Transverse colon (tissue), 4 donors: ENCODE measurements at regions not wholly inside any gene's neighbourhood (a gene's known extent, or its start where the extent isn't known, plus 50 kb on each side); places are given as distances from the start of the nearest gene placed in this dataset.

Experiments
- DNase-seq: peaks from one replicate; pipeline ENCODE4 v3.0.0-alpha.2; 2019
- H3K27ac ChIP-seq, 4 donors: fragments of 200-600 bp; sonication (generic); 2 replicates each; pipeline ENCODE4 v1.5.1; 2016 to 2018; ENCODE audit warnings: inconsistent platforms in 4 of 4
- H3K27me3 ChIP-seq: fragments of 200-600 bp; sonication (generic); 2 replicates; pipeline ENCODE4 v1.5.1; 2017; ENCODE audit warnings: inconsistent platforms
- H3K36me3 ChIP-seq, 4 donors: fragments of 200-600 bp; sonication (generic); 2 replicates each; pipeline ENCODE4 v1.5.1; 2017 to 2019; ENCODE audit warnings: inconsistent platforms in 4 of 4
- H3K4me1 ChIP-seq, 4 donors: fragments of 200-600 bp; sonication (generic); 2 replicates each; pipeline ENCODE4 v1.5.1; 2017 to 2020; ENCODE audit warnings: inconsistent platforms in 4 of 4
- H3K4me3 ChIP-seq, 4 donors: fragments of 200-600 bp; sonication (generic); 1 replicate in 1 of 4; 2 replicates in 3 of 4; pipeline versions ENCODE4 v1.5.1 to v1.6.1; 2017 to 2019; ENCODE audit warnings: inconsistent platforms in 4 of 4
- H3K9me3 ChIP-seq, 2 donors: fragments of 200-600 bp; sonication (generic); 2 replicates each; pipeline ENCODE4 v1.5.1; 2017 to 2019; ENCODE audit warnings: inconsistent platforms in 2 of 2
- CTCF ChIP-seq, 5 experiments: fragments of 200-600 bp in 3 of 5; fragments of 450-650 bp in 2 of 5; sonication (generic) in 3 of 5; IDR thresholded peaks; 1 replicate in 2 of 5; 2 replicates in 3 of 5; pipeline ENCODE4 v1.5.1; 2016 to 2017; ENCODE audit warnings: antibody characterized with exemption in 5 of 5, inconsistent platforms in 3 of 5, mild to moderate bottlenecking in 2 of 5, moderate library complexity in 1 of 5
- EP300 ChIP-seq: sonication (generic); formaldehyde crosslinking; IDR thresholded peaks from one replicate; pipeline ENCODE4 v1.6.1; 2017; ENCODE audit warnings: antibody characterized with exemption, low read depth
- POLR2A ChIP-seq: fragments of 450-650 bp; IDR thresholded peaks from one replicate; pipeline ENCODE4 v1.6.1; 2016; ENCODE audit warnings: antibody characterized with exemption, mild to moderate bottlenecking, moderate library complexity
- POLR2AphosphoS5 ChIP-seq, 3 donors: sonication (generic); formaldehyde crosslinking; IDR thresholded peaks; one replicate each; pipeline ENCODE4 v1.6.1; 2016; ENCODE audit warnings: antibody characterized with exemption in 3 of 3
- WGBS, 2 donors: methylation state at CpG; one replicate each; pipeline ENCODE4 v1.1.5; 2018; ENCODE audit warnings: low coverage in 1 of 2; 5-methylcytosine and 5-hydroxymethylcytosine counted together
- in situ Hi-C, 4 donors: fragments of 200-750 bp; cut with MboI; loops; one replicate each; pipeline versions ENCODE4 v1.15.0 to v1.15.1; 2017; ENCODE audit warnings: low sequenced_read_pairs in 3 of 4, low pct_ligation_motif_present in 1 of 4, low pct_unique_long_range_greater_than_20kb in 1 of 4
- intact Hi-C: fragments of 100-400 bp; cut with DNase I; formaldehyde crosslinking; loops from one replicate; pipeline ENCODE4 v1.15.1; 2023; ENCODE audit warnings: low total_unique reads

GRCh38 chr11:119831011-119831410 is 102.0 kb upstream of the NECTIN1 start:
- H3K4me1 ChIP-seq: peaks cover 0 to 11% (median 7%) of the 10 kb centered on the region in 4 donors
- H3K9me3 ChIP-seq: no peaks in the 10 kb centered on the region
- no peak for DNase-seq
- H3K4me3 ChIP-seq: no peak overlapping the region
- intact Hi-C loops (loop anchor here (10.0 kb wide), 1 partner anchor 186 kb away; no protein-coding TSS in a partner anchor), in situ Hi-C loops (no loop called here)
- no peaks in the 10 kb centered on the region for H3K36me3 ChIP-seq
- 86% methylated on average over 7 of the region's 7 CpGs; no CpG with 5 or more reads in 1 of the 2 donors for WGBS, 2 donors
- H3K27me3 ChIP-seq: no peaks in the 10 kb centered on the region
- no peak for TF ChIP-seq POLR2AphosphoS5 (IDR thresholded peaks at IDR 0.05)
- TF ChIP-seq EP300: no peak
- TF ChIP-seq CTCF (IDR thresholded peaks at IDR 0.05): no peak
- TF ChIP-seq POLR2A: no peak
- no peak overlapping the region for H3K27ac ChIP-seq

- intact Hi-C loops (loop anchor here (10.0 kb wide), 1 partner anchor 186 kb away; no protein-coding TSS in a partner anchor), in situ Hi-C loops (no loop called here)
- H3K9me3 ChIP-seq: no peaks in the 10 kb centered on the region
- TF ChIP-seq EP300: no peak
- TF ChIP-seq POLR2AphosphoS5 (IDR thresholded peaks at IDR 0.05): no peak
- TF ChIP-seq CTCF (IDR thresholded peaks at IDR 0.05): no peak
- no peaks in the 10 kb centered on the region for H3K27me3 ChIP-seq
- H3K4me3 ChIP-seq: no peak overlapping the region
- no peaks in the 10 kb centered on the region for H3K36me3 ChIP-seq
- DNase-seq: no peak
- no peak overlapping the region for H3K27ac ChIP-seq
- peaks cover 0 to 11% (median 7%) of the 10 kb centered on the region in 4 donors for H3K4me1 ChIP-seq
- 80 to 88% methylated on average over 2 to 6 of the region's 6 CpGs for WGBS, 2 donors
These were observed 101.4 kb upstream of the NECTIN1 start for GRCh38 chr11:119830400-119830799.

- 69 to 76% methylated on average over 2 to 3 of the region's 3 CpGs for WGBS, 2 donors
- DNase-seq: no peak
- H3K27me3 ChIP-seq: no peaks in the 10 kb centered on the region
- H3K36me3 ChIP-seq: no peaks in the 10 kb centered on the region
- in situ Hi-C loops: no loop called here
- H3K9me3 ChIP-seq: no peaks in the 10 kb centered on the region
- no peak overlapping the region for H3K4me3 ChIP-seq
- no peak for TF ChIP-seq CTCF (IDR thresholded peaks at IDR 0.05)
- no peak overlapping the region for H3K27ac ChIP-seq
- H3K4me1 ChIP-seq: peaks cover 0 to 11% (median 7%) of the 10 kb centered on the region in 4 donors
- intact Hi-C loops: no loop called here
These were observed 100.4 kb upstream of the NECTIN1 start for GRCh38 chr11:119829402-119829801.

GRCh38 chr11:119828819-119829218 is 99.8 kb upstream of the NECTIN1 start:
- H3K36me3 ChIP-seq: no peaks in the 10 kb centered on the region
- no peaks in the 10 kb centered on the region for H3K9me3 ChIP-seq

GRCh38 chr11:119828006-119828405 is 99.0 kb upstream of the NECTIN1 start:
- intact Hi-C loops (no loop called here), in situ Hi-C loops (no loop called here)
- no peak for TF ChIP-seq POLR2AphosphoS5 (IDR thresholded peaks at IDR 0.05)
- no peak for TF ChIP-seq EP300
- no peak for TF ChIP-seq CTCF (IDR thresholded peaks at IDR 0.05)
- no peak for TF ChIP-seq POLR2A
- DNase-seq: peak; percentile 45
- WGBS, 2 donors: 55 to 74% methylated on average over 2 to 9 of the region's 9 CpGs
- H3K4me1 ChIP-seq: peaks cover 0 to 11% (median 7%) of the 10 kb centered on the region in 4 donors
- no peaks in the 10 kb centered on the region for H3K9me3 ChIP-seq
- no peak overlapping the region for H3K27ac ChIP-seq
- H3K4me3 ChIP-seq: no peak overlapping the region
- H3K27me3 ChIP-seq: no peaks in the 10 kb centered on the region
- no peaks in the 10 kb centered on the region for H3K36me3 ChIP-seq

More at GRCh38 chr11:119828819-119829218, 99.8 kb upstream of the NECTIN1 start:
- no peaks in the 10 kb centered on the region for H3K27me3 ChIP-seq
- H3K27ac ChIP-seq: no peak overlapping the region
- no peak for DNase-seq
- intact Hi-C loops: no loop called here
- TF ChIP-seq POLR2A: no peak
- no peak for TF ChIP-seq POLR2AphosphoS5 (IDR thresholded peaks at IDR 0.05)
- no peak overlapping the region for H3K4me3 ChIP-seq
- H3K4me1 ChIP-seq: peaks cover 0 to 11% (median 7%) of the 10 kb centered on the region in 4 donors
- in situ Hi-C loops: no loop called here
- WGBS, 2 donors: 61 to 93% methylated on average over 2 of the region's 2 CpGs
